Activated CD8-positive, alpha-beta memory T cell treated with anti-CD3 and anti-CD28 coated beads, Interleukin-2, amount 50 U/mL, for 1 hour (primary cell): ENCODE measurements at regions not wholly inside any gene's neighbourhood (a gene's known extent, or its start where the extent isn't known, plus 50 kb on each side); places are given as distances from the start of the nearest gene placed in this dataset.

Experiments used
- DNase-seq: peaks from one replicate; pipeline ENCODE4 v3.0.0-alpha.2; 2020; ENCODE audit errors: extremely low read depth

GRCh38 chr2:239883326-239884050, 141.7 kb downstream of the NDUFA10 start:
- DNase-seq, result no peak

DNA sequence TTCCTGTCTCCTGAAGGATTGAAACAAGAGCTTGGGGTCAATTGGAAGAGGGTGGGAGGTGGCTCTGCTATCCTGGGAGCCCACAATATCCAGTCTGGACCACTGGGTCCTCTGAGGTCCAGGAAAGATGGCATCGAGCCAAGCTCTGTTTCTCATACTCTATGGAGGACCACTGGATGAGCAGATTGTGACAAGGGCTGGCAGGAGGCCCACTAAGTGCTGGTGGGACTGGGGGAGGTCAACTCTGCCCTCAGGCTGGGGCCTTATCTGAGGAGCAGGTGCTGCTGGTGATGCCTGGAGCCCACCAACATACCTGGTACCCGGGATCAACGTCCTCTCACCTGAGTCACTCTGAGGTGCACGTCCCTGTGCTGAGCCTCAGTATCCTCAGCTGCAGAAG, 142.4 kb downstream of the NDUFA10 start:
- DNase-seq, result no peak

DNA sequence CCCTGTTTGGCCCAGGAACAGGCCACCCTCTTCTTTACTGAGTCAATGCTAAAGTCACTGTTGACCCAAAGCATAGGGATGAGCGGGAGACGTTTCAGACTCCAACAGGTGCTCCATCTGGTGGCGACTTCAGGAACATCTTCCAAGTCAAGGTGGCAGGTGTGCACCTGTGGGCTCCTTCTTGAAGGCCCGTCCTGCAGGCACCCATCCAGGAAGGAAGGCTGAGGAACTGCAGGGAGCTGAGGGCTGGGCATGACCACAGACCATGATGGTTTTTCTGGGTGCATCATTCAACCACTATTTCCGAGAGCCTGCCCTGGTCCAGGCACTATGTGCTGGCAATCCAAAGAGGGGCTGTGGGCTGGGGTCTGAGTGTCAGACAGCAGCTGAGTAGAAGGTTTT, 142.8 kb downstream of the NDUFA10 start:
- DNase-seq, result no peak

- no peak for DNase-seq
Measured at GRCh38 chr2:239881561-239882320, 143.4 kb downstream of the NDUFA10 start.

DNA sequence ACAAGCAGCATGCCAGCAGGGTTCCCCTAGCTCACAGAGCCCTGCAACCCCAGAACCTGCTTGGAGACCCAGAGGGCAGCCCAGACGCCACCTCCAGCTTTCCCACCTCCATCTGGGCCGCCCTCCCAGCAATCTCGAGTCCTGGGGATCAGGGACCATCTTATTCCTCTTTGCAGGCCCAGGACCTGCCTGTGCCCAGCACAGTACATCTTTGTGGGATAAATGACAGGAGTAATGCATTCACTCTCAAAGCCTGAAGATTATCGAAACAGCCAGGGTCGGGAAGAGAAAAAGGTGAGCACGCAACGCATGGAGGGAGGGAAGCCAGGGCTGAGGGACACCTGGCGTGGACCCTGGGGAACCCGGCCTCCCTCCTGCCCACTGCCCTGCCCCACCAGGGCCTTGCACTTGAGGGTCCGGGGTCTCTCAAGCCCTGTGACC, 144.1 kb downstream of the NDUFA10 start:
- no peak for DNase-seq

GRCh38 chr2:239880396-239880795, 144.7 kb downstream of the NDUFA10 start:
- no peak for DNase-seq

DNA sequence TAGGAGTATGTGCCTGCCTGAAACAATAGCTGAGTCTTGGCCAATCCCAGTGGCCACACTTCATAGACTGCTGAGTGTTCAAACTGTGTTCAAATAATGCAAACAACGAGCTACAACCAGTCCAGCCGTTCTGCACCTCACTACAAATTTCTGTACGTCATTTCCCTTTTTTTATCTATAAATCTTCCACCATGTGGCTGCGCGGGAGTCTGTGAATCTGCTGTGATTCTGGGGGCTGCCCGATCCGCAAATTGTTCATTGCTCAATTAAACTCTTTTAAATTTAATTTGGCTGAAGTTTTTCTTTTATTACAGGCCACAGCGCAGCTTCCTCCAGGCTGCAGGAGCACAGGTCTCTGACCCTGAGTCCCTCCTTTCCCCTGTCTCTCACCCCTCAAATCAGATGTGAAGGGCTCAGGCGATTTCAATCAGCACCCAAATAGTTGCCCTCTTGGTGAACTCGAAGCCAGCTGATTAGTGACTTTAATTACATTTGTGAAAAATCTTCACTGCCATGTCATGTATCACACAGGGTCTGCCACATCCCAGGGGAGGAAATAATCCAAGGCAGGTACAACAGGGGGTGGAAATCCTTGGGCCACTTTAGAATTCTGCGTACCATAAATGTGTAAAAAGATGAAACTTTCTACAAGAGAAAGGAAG, 145.6 kb downstream of the NDUFA10 start:
- DNase-seq, result no peak

- no peak for DNase-seq
Measured at GRCh38 chr2:239878686-239879085, 146.5 kb downstream of the NDUFA10 start.

- no peak for DNase-seq
Measured at GRCh38 chr2:239876948-239877289, 148.2 kb downstream of the NDUFA10 start.

- DNase-seq, result no peak
Measured at GRCh38 chr2:239876271-239876947, 148.7 kb downstream of the NDUFA10 start.

- no peak for DNase-seq
Measured at GRCh38 chr2:239874636-239875356, 150.3 kb downstream of the NDUFA10 start.

DNA sequence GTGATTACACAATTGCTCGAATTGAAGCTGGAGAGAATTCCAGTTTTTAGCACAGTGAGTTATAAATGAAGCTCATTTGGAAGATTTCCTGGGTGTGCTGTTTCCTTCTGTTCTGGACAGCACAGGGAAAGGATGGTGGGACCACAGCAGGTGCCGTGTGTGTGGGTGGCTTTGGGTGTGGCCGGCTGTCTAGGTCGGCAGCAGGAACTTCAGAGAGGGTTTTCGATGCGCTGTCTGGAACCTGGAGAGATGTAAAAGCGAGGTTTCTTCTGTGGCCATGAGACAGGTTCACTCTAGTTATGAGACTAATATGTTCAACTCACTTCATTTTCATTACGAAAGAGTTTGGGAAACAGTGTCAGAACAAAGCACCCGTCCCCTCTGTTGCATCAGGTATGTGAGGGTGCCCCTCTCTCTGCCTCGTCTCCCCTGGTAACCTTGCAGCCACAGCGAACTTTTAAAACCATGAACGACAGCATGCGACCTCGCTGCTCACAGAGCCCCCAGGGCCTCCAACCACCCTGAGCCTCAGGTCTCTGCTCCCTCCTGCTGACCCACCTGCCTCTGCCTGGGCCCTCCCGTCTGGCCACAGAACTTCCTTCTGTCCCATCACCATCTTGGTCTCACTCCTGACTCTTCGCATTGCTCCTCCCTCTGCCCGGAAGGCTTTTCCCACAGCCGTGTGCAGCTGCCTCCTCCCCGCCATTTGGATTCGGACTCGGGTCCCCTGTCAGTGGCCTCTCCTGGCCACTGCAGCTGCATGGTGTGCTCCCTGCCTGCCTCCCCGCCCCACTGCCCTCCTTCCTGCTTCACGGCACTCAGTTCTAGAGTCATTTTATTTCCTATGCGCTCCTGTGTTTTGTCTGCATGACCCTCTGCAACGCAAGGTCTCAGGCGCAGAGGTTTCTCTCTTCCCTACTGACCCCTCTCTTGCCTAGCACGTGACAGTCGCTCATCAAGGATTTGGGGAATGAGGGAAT, 151.2 kb downstream of the NDUFA10 start:
- no peak for DNase-seq

- DNase-seq, result no peak
Measured at GRCh38 chr2:239871481-239872435, 153.4 kb downstream of the NDUFA10 start.

DNA sequence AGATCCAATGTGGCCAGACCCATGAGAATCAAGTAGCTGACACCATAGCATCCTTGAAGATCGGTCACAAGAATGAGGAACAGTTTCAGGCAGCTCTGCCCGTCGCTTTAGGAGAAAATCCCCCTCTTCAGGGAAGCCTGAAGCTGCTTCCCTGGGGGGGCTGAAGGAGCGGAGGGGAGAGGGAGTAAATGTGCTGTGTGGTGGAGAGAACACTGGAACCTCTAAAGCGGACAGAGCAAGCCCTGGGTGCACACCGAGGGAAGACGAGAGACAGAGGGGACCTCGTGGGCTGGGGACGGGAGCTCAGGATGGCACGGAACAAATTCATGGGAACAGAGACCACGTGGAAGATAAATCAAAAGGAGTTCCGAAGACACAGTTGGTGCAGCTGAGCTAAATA, 154.3 kb downstream of the NDUFA10 start:
- no peak for DNase-seq

DNA sequence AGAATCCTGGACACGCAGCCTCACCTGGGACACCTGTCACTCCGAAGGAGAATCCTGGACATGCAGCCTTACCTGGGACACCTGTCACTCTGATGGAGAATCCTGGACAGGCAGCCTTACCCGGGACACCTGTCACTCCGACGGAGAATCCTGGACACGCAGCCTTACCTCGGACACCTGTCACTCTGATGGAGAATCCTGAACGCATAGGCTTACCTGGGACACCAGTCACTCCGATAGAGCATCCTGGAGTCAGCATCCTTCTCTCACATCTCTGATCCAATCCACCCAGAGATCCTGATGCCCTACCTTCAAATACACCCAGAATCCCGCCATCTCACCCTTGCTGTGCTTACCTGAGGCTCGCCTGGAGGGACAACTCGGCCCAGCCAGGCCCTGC, 154.9 kb downstream of the NDUFA10 start:
- no peak for DNase-seq

GRCh38 chr2:239869272-239870155, 155.6 kb downstream of the NDUFA10 start:
- no peak for DNase-seq

DNA sequence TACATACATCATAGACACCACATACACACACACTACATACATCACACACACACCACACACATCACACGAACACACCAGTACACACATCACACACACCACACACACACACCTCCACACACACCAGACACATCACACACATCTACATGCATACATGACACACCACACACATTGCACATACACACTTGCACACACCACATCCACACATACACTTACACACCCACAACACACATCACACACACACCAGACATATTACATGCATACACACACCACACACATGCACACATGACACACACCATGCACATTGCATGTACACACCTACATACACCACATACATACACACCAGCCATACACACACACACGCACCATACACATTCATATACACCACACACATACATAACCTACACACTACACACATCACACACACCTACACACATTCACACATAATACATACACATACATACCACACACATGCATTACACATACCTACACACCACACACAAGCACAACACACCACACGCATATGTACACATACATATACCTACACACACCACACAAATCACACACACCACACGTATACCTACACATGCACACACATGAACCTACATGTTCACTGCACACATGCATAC, 156.5 kb downstream of the NDUFA10 start:
- no peak for DNase-seq

DNA sequence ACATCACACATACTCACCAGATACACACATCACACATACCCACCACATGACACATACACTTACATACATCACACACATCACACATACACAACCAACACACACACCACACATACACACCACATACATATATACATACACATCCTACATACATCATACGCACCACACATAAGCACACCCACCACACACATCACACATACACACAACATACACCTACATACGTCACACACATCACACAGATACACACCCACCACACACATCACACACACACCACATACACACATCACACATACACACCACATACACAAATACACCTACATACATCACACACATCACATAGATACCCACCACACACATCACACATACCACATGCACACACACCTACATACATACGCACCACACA, 158.4 kb downstream of the NDUFA10 start:
- DNase-seq, result no peak
